Fibroblast of skin of right biceps (primary cell): ENCODE measurements at regions not wholly inside any gene's neighbourhood (a gene's known extent, or its start where the extent isn't known, plus 50 kb on each side); places are given as distances from the start of the nearest gene placed in this dataset.

Experiments
- DNase-seq: peaks from one replicate; pipeline ENCODE4 v3.0.0-alpha.2; 2013

GRCh38 chr6:14066782-14067406, 50.7 kb upstream of the CD83 start:
- DNase-seq = peak; percentile 75

GRCh38 chr6:14067656-14068055, 49.9 kb upstream of the CD83 start:
- DNase-seq = no peak
